CD4-positive, CD25-positive, alpha-beta regulatory T cell (primary cell): ENCODE measurements at regions not wholly inside any gene's neighbourhood (a gene's known extent, or its start where the extent isn't known, plus 50 kb on each side); places are given as distances from the start of the nearest gene placed in this dataset.

Experiments used
- ATAC-seq, 2 donors: fragments of 150-1000 bp; cut with Tn5 transposase; one replicate each; pipeline ENCODE4 v1.10.0; 2021; ENCODE audit warnings: low read depth in 2 of 2, moderate number of reproducible peaks in 2 of 2, moderate library complexity in 1 of 2
- DNase-seq, 3 donors: peaks; one replicate each; pipeline versions ENCODE4 v3.0.0 to v3.0.0-alpha.2; 2012 to 2022; ENCODE audit warnings: mixed read lengths in 1 of 3
- H3K27ac ChIP-seq: one replicate; pipeline ENCODE4 v1.7.0; 2013; ENCODE audit warnings: mild to moderate bottlenecking, low read length; ENCODE audit not compliant: insufficient read depth, poor library complexity, severe bottlenecking
- H3K27me3 ChIP-seq: one replicate; pipeline ENCODE4 v1.7.0; 2013; ENCODE audit warnings: low read length; ENCODE audit not compliant: control insufficient read depth, insufficient read depth
- H3K36me3 ChIP-seq: one replicate; pipeline ENCODE4 v1.7.0; 2013; ENCODE audit warnings: mild to moderate bottlenecking, low read length, moderate library complexity; ENCODE audit not compliant: control insufficient read depth, insufficient read depth
- H3K4me1 ChIP-seq: 2 replicates; pipeline ENCODE4 v1.7.0; 2013; ENCODE audit warnings: mild to moderate bottlenecking, low read length; ENCODE audit not compliant: insufficient read depth, control insufficient read depth, poor library complexity, severe bottlenecking
- H3K4me3 ChIP-seq: one replicate; pipeline ENCODE4 v1.7.0; 2013; ENCODE audit warnings: low read depth, mild to moderate bottlenecking, low read length, moderate library complexity
- H3K9me3 ChIP-seq, 2 experiments: 1 replicate in 1 of 2; 2 replicates in 1 of 2; pipeline ENCODE4 v1.7.0; 2013; ENCODE audit warnings: low read length in 2 of 2, mild to moderate bottlenecking in 1 of 2, moderate library complexity in 1 of 2; ENCODE audit not compliant: control insufficient read depth in 2 of 2
- H3K27ac Mint-ChIP-seq, 3 donors: one replicate each; pipeline ENCODE4 v1.8.0; 2020 to 2022; ENCODE audit warnings: mild to moderate bottlenecking in 3 of 3, mixed read lengths in 3 of 3, moderate library complexity in 2 of 3
- H3K27me3 Mint-ChIP-seq: one replicate; pipeline ENCODE4 v1.8.0; 2022; ENCODE audit warnings: mild to moderate bottlenecking, mixed read lengths
- H3K36me3 Mint-ChIP-seq: one replicate; pipeline ENCODE4 v1.8.0; 2020; ENCODE audit warnings: mixed read lengths
- H3K4me1 Mint-ChIP-seq, 4 donors: one replicate each; pipeline ENCODE4 v1.8.0; 2020 to 2022; ENCODE audit warnings: mixed read lengths in 4 of 4, mild to moderate bottlenecking in 1 of 4
- H3K4me3 Mint-ChIP-seq, 4 donors: one replicate each; pipeline ENCODE4 v1.8.0; 2020 to 2022; ENCODE audit warnings: mild to moderate bottlenecking in 4 of 4, mixed read lengths in 4 of 4, moderate library complexity in 3 of 4
- H3K9me3 Mint-ChIP-seq, 7 donors: one replicate each; pipeline ENCODE4 v1.8.0; 2020 to 2022; ENCODE audit warnings: mixed read lengths in 7 of 7, mild to moderate bottlenecking in 3 of 7, moderate library complexity in 2 of 7

DNA sequence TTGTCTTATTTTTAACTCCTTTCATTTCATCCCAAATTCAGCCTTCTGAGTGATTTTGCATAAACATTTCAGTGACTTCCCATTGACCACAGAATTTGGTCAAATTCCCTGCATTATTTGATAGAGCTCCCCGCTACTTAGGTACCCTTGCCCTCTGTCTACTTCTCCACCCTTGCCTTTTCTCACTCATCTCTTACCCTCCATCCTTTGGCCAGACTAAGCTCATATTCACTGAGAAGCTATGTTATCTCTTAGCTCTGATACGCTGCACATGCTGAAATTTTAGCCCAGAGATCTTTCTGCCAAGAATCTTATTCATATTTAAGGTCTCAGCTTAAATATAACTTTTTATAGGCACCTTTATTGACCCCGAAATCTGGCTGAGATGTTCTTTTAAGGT lies 1031.9 kb downstream of the ADGRL3 start:
- no peaks in the 10 kb centered on the region for H3K27me3 ChIP-seq
- peaks cover 0 to 4% of the 10 kb centered on the region in 2 experiments for H3K9me3 ChIP-seq
- H3K27ac ChIP-seq: no peak overlapping the region
- Mint-ChIP-seq H3K4me3 (no peak overlapping the region), H3K36me3 (no peaks in the 10 kb centered on the region), H3K27me3 (no peaks in the 10 kb centered on the region), H3K9me3 (peaks cover 0 to 17% (median 6%) of the 10 kb centered on the region in 7 donors), H3K27ac (no peak overlapping the region), H3K4me1 (no peaks in the 10 kb centered on the region)
- no peaks in the 10 kb centered on the region for H3K36me3 ChIP-seq
- H3K4me3 ChIP-seq: no peak overlapping the region
- no peak for ATAC-seq
- H3K4me1 ChIP-seq: no peaks in the 10 kb centered on the region
- no peak for DNase-seq

DNA sequence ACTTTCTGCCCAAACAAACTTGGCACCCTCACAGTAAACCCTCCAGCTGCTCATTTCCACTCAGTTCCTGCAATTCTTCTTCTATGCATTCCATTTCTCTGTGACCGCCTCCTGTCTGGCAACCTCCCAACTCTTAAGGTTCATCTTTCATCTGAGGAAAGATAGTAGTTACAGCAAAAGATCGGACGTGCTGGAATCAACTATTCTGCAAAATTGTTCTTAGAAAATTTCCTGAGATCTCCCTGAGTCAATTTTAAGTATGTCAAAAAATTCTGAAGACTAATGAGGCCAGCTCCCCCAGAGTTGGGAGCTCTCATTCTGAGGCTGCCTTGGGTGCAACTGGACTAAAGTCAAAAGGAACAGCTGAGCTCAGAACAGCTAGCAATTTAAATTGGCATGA lies 1026.0 kb downstream of the ADGRL3 start:
- no peak for ATAC-seq

DNA sequence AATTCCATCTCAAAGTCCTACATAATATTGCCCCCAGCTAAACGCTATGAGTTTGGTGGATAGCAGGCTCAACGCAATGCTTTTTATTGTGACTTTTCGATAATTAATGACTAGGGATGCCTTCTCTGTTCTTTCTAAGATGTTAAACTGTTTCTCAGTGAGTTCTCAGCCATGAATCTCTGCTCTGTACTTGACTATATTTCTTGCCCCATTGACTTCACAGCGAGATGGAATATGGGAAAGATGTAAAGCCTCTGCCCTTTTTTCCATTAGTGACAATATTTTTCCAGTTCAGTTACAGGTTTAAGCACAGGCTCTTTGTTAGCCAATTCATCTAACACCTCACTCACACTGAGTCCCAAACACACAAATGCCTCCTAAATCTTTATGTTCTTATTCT lies 1022.0 kb downstream of the ADGRL3 start:
- H3K9me3 ChIP-seq: no peaks in the 10 kb centered on the region
- H3K4me3 Mint-ChIP-seq: no peak overlapping the region
- no peak overlapping the region for H3K27ac ChIP-seq
- no peaks in the 10 kb centered on the region for H3K36me3 Mint-ChIP-seq
- no peaks in the 10 kb centered on the region for H3K4me1 ChIP-seq
- no peak overlapping the region for H3K4me3 ChIP-seq
- no peak overlapping the region for H3K27ac Mint-ChIP-seq
- H3K27me3 ChIP-seq: no peaks in the 10 kb centered on the region
- ATAC-seq (no peak), DNase-seq (no peak)
- H3K4me1 Mint-ChIP-seq: no peaks in the 10 kb centered on the region
- H3K36me3 ChIP-seq: no peaks in the 10 kb centered on the region
- no peaks in the 10 kb centered on the region for H3K27me3 Mint-ChIP-seq
- peaks cover 3 to 25% (median 5%) of the 10 kb centered on the region in 7 donors for H3K9me3 Mint-ChIP-seq

More for the DNA sequence above, 1026.0 kb downstream of the ADGRL3 start:
- Histone ChIP-seq H3K4me3 (no peak overlapping the region), H3K4me1 (no peaks in the 10 kb centered on the region), H3K27ac (no peak overlapping the region), H3K27me3 (no peaks in the 10 kb centered on the region), H3K36me3 (no peaks in the 10 kb centered on the region), H3K9me3 (no peaks in the 10 kb centered on the region)
- Mint-ChIP-seq H3K27me3 (no peaks in the 10 kb centered on the region), H3K4me1 (no peaks in the 10 kb centered on the region), H3K36me3 (no peaks in the 10 kb centered on the region), H3K9me3 (peaks cover 4 to 12% (median 5%) of the 10 kb centered on the region in 7 donors), H3K4me3 (no peak overlapping the region), H3K27ac (no peak overlapping the region)
- DNase-seq: no peak

DNA sequence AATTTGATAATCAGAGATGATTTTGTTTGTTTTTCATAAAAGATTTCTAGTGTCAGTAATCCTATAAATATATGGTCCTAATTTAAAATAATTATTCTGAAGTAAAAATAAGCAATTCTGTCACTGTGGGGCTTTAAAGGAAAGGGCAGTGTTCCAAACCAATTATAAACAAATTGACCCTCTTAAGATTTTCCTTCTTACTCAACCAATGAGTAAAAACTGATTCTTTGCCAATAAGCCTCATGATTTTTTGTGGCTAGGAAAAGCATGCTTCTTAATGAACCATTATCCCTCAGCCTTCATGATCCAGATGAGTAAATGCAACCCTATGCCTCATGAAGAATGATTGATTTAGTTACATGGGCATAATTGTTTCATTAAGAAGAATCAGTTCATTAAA lies 1010.4 kb downstream of the ADGRL3 start:
- DNase-seq: no peak

DNA sequence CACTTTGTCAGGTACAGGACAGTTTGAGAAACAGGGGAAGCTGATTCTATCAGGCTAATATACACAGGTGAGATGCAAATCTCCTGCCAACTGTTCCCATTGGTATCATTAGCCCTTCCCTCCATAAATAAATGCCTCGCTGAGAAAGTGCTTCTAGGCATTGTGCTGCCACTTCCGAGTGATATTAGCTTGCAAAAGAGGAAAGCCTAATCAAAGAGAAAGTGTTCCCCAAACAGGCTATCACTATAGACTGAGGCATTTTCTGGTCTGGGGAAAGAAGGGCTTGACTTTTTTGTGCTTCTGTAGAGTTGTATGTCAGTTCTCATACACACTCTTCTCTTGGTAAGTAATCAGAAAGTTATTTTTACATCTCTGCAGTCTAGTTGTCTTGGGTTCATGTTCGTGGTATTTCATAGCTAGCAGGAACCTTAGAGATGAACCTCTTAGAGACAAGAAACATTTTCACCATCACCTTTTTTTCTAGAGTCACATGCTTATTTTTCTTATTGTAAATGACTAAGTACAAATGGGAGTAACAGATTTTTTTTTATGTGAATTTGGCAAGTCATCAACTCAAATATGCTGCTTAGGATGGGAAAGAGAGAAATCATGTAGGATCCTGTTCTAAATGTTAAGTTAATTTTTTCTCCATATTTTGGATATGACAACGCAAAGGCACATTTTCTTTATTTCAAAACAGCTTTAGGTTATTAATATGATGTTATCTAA lies 1009.8 kb downstream of the ADGRL3 start:
- Histone ChIP-seq H3K27me3 (no peaks in the 10 kb centered on the region), H3K36me3 (no peaks in the 10 kb centered on the region), H3K4me3 (no peak overlapping the region), H3K27ac (no peak overlapping the region), H3K9me3 (no peaks in the 10 kb centered on the region), H3K4me1 (no peaks in the 10 kb centered on the region)
- no peak for DNase-seq
- no peaks in the 10 kb centered on the region for H3K27me3 Mint-ChIP-seq
- no peaks in the 10 kb centered on the region for H3K4me1 Mint-ChIP-seq
- no peak overlapping the region for H3K27ac Mint-ChIP-seq
- no peak overlapping the region for H3K4me3 Mint-ChIP-seq
- no peak for ATAC-seq
- no peaks in the 10 kb centered on the region for H3K36me3 Mint-ChIP-seq
- H3K9me3 Mint-ChIP-seq: peaks cover 0 to 27% (median 3%) of the 10 kb centered on the region in 7 donors

More for the DNA sequence above, 1010.4 kb downstream of the ADGRL3 start:
- H3K27ac ChIP-seq: no peak overlapping the region
- H3K9me3 ChIP-seq: no peaks in the 10 kb centered on the region
- ATAC-seq: no peak
- no peak overlapping the region for H3K4me3 Mint-ChIP-seq
- no peaks in the 10 kb centered on the region for H3K36me3 Mint-ChIP-seq
- H3K27me3 ChIP-seq: no peaks in the 10 kb centered on the region
- H3K4me3 ChIP-seq: no peak overlapping the region
- H3K36me3 ChIP-seq: no peaks in the 10 kb centered on the region
- H3K27ac Mint-ChIP-seq: no peak overlapping the region
- H3K27me3 Mint-ChIP-seq: no peaks in the 10 kb centered on the region
- no peaks in the 10 kb centered on the region for H3K4me1 ChIP-seq
- H3K4me1 Mint-ChIP-seq: no peaks in the 10 kb centered on the region
- H3K9me3 Mint-ChIP-seq: peaks cover 0 to 27% (median 3%) of the 10 kb centered on the region in 7 donors

DNA sequence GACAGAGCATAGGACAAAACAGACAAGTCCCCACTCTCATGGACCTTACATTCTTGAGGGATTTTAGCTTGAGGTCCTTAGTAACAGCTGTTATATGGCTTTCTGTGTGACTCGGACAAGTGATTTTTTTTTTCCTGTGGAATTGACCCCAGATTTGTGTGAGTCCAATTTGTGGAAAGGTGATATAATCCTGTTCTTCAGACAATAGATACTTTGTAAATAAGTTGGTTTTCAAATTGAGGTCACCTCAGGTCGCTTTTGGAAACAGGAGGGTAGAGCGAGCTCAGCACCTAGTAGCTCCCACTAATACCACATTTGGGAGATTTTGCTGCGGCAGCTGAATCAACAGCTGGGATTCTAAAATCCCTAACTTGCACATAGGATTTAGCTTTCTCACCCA lies 1008.8 kb downstream of the ADGRL3 start:
- no peaks in the 10 kb centered on the region for H3K36me3 Mint-ChIP-seq
- no peaks in the 10 kb centered on the region for H3K36me3 ChIP-seq
- H3K27ac Mint-ChIP-seq: no peak overlapping the region
- no peaks in the 10 kb centered on the region for H3K9me3 ChIP-seq
- no peaks in the 10 kb centered on the region for H3K4me1 Mint-ChIP-seq
- H3K4me1 ChIP-seq: no peaks in the 10 kb centered on the region
- H3K4me3 Mint-ChIP-seq: no peak overlapping the region
- peaks cover 0 to 26% (median 6%) of the 10 kb centered on the region in 7 donors for H3K9me3 Mint-ChIP-seq
- no peak overlapping the region for H3K27ac ChIP-seq
- no peaks in the 10 kb centered on the region for H3K27me3 Mint-ChIP-seq
- ATAC-seq: no peak
- DNase-seq: no peak
- H3K4me3 ChIP-seq: no peak overlapping the region
- H3K27me3 ChIP-seq: no peaks in the 10 kb centered on the region

DNA sequence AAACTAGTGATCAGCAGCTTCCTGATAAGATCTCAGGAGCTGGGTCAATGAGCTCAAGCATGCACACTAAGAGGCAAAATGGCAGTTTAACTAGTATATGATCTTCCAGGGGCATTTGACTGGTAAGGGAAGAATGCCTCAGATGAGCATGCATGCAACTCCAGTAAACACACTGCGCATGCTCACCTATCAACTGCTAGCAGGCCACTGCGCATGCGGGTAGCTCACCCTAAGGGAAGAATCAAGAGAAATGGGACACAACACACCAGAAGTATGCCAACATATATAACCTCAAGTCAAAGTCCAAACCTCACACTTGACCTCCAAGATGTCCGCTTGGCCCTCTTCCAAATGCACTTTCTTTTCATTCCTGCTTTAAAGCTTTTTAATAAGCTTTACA lies 1004.0 kb downstream of the ADGRL3 start:
- Histone ChIP-seq H3K27me3 (no peaks in the 10 kb centered on the region), H3K36me3 (no peaks in the 10 kb centered on the region), H3K4me3 (no peak overlapping the region), H3K9me3 (peaks cover 0 to 3% of the 10 kb centered on the region in 2 experiments), H3K4me1 (no peaks in the 10 kb centered on the region), H3K27ac (no peak overlapping the region)
- Mint-ChIP-seq H3K27ac (no peak overlapping the region), H3K4me1 (no peaks in the 10 kb centered on the region), H3K36me3 (no peaks in the 10 kb centered on the region), H3K9me3 (peaks cover 5 to 45% (median 8%) of the 10 kb centered on the region in 7 donors), H3K27me3 (no peaks in the 10 kb centered on the region), H3K4me3 (no peak overlapping the region)
- ATAC-seq: no peak
- DNase-seq: no peak

DNA sequence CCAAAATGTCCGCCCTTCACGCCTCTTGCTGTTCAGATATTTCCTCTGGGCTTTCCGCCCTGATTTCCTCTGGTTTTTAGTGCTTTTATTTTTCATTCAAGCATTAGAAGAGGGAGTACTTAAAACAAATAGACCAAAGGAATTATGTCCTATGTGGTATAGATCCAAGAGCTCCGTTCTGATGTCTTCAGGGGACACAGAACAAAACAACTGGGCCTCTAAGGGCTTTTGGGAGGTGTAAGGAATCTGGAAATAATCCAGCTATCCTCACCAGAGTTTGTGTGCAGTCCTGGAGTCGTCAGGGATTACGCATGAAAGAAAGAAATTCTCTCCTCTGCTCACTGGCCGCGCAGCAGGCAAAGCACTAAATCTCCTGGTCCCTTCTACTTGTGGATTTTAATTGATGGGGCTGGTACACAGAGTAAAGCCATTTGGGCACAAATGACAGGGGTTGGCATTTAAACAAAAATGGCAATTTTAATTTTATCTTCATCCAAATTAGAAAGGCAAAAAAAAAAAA lies 999.2 kb downstream of the ADGRL3 start:
- Histone ChIP-seq H3K36me3 (no peaks in the 10 kb centered on the region), H3K4me1 (no peaks in the 10 kb centered on the region), H3K4me3 (no peak overlapping the region), H3K27ac (no peak overlapping the region), H3K9me3 (peaks cover 0 to 7% of the 10 kb centered on the region in 2 experiments), H3K27me3 (no peaks in the 10 kb centered on the region)
- ATAC-seq (no peak), DNase-seq (no peak)
- Mint-ChIP-seq H3K4me3 (no peak overlapping the region), H3K9me3 (peaks cover 5 to 30% (median 10%) of the 10 kb centered on the region in 7 donors), H3K27ac (no peak overlapping the region), H3K27me3 (no peaks in the 10 kb centered on the region), H3K4me1 (no peaks in the 10 kb centered on the region), H3K36me3 (no peaks in the 10 kb centered on the region)
